Nephron (organoid): ENCODE measurements at regions not wholly inside any gene's neighbourhood (a gene's known extent, or its start where the extent isn't known, plus 50 kb on each side); places are given as distances from the start of the nearest gene placed in this dataset.
"Not testable (repeated sequence)": the region's sequence is repeated elsewhere in the genome, so short reads cannot be mapped to it uniquely, and the experiment has no call there.

ENCODE experiments used
- H3K27ac Mint-ChIP-seq, 3 experiments: 2 replicates each; pipeline ENCODE4 v1.8.0; 2020; ENCODE audit warnings: mixed read lengths in 3 of 3, mild to moderate bottlenecking in 2 of 3, moderate library complexity in 1 of 3
- H3K27me3 Mint-ChIP-seq: 2 replicates; pipeline ENCODE4 v1.8.0; 2021; ENCODE audit warnings: low read depth, mild to moderate bottlenecking, moderate library complexity, mixed read lengths
- H3K36me3 Mint-ChIP-seq: 2 replicates; pipeline ENCODE4 v1.8.0; 2020; ENCODE audit warnings: low read depth, mixed read lengths
- H3K4me1 Mint-ChIP-seq: 2 replicates; pipeline ENCODE4 v1.8.0; 2020; ENCODE audit warnings: mixed read lengths
- H3K4me3 Mint-ChIP-seq, 3 experiments: 2 replicates each; pipeline ENCODE4 v1.8.0; 2020; ENCODE audit warnings: mild to moderate bottlenecking in 3 of 3, mixed read lengths in 3 of 3, moderate library complexity in 2 of 3
- H3K9me3 Mint-ChIP-seq: 2 replicates; pipeline ENCODE4 v1.8.0; 2020; ENCODE audit warnings: mixed read lengths
- TF ChIP-seq, protein P1 (sequence below), 3 experiments: fragments of 200-600 bp; sonication (generic); IDR thresholded peaks; one replicate each; pipeline ENCODE4 v1.5.0; 2021; ENCODE audit warnings: antibody characterized with exemption in 3 of 3; ENCODE audit not compliant: unreplicated experiment in 3 of 3

DNA sequence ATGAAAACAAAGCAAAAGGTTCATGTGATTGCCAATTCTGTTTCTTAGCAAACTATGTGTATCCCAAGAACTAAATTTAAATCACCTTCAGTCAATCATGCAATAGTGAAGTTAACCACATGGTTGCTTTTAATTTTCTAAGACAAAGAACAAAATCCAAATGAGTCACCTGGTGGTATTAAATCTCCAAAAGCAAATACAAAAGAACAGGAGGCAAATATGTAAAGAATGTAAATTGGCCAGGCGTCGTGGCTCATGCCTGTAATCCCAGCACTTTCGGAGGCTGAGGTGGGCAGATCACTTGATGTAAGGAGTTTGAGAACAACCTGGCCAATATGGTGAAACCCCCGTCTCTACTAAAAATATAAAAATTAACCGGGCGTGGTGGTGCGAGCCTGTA, 54.2 kb upstream of the PIK3R4 start:
- TF ChIP-seq, protein P1, sequence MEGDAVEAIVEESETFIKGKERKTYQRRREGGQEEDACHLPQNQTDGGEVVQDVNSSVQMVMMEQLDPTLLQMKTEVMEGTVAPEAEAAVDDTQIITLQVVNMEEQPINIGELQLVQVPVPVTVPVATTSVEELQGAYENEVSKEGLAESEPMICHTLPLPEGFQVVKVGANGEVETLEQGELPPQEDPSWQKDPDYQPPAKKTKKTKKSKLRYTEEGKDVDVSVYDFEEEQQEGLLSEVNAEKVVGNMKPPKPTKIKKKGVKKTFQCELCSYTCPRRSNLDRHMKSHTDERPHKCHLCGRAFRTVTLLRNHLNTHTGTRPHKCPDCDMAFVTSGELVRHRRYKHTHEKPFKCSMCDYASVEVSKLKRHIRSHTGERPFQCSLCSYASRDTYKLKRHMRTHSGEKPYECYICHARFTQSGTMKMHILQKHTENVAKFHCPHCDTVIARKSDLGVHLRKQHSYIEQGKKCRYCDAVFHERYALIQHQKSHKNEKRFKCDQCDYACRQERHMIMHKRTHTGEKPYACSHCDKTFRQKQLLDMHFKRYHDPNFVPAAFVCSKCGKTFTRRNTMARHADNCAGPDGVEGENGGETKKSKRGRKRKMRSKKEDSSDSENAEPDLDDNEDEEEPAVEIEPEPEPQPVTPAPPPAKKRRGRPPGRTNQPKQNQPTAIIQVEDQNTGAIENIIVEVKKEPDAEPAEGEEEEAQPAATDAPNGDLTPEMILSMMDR (IDR thresholded peaks at IDR 0.05; ENCODE audit: unreplicated experiment in 3 of 3), result no peak
- H3K9me3 Mint-ChIP-seq, result peaks cover 13% of the 10 kb centered on the region
- no peak overlapping the region for H3K4me3 Mint-ChIP-seq

DNA sequence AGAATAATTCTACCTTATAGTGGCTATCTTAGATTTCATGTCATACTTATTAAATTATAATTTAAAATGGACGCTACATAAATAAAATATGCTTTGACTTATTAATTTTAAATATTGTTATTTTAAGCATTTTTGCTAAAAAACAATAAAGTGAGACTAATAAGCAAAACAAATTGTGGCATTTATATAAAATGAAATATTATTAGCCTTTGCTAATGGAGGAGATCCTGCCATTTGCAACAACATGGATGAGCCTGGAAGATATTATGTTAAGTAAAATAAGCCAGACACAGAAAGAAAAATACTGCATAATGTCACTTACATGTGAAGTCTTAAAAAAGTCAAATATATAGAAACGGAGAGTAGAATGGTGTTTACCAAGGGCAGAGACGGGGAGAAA, 54.8 kb upstream of the PIK3R4 start:
- H3K36me3 Mint-ChIP-seq, result no peaks in the 10 kb centered on the region
- TF ChIP-seq, protein P1 (IDR thresholded peaks at IDR 0.05; ENCODE audit: unreplicated experiment in 3 of 3), result no peak
- peaks cover 8% of the 10 kb centered on the region for H3K4me1 Mint-ChIP-seq
- H3K27me3 Mint-ChIP-seq, result no peaks in the 10 kb centered on the region
- H3K27ac Mint-ChIP-seq, result no peak overlapping the region
- peaks cover 13% of the 10 kb centered on the region for H3K9me3 Mint-ChIP-seq
- H3K4me3 Mint-ChIP-seq, result no peak overlapping the region

More for the DNA sequence above, 54.2 kb upstream of the PIK3R4 start:
- Mint-ChIP-seq H3K27ac (no peak overlapping the region), H3K36me3 (no peaks in the 10 kb centered on the region), H3K27me3 (no peaks in the 10 kb centered on the region), H3K4me1 (peaks cover 11% of the 10 kb centered on the region)

DNA sequence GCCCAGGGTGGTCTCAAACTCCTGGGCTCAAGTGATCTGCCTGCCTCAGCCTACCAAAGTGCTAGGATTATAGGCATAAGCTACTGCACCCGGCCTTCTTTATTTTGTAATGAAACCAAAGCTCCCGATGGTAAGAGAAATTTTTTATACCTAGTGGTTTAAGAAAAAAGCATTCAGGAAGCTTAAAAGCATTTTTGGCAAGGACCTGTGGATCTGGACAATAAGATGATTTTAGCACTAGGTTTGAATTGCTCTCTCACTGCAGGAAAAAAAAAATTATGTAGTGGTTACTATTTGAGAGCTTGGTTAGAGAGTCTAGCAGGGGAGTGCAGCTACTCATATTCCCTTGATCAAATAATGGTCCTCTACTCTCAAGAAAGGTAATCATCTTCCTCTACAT, 64.9 kb upstream of the PIK3R4 start:
- H3K36me3 Mint-ChIP-seq, result no peaks in the 10 kb centered on the region
- H3K9me3 Mint-ChIP-seq, result peaks cover 10% of the 10 kb centered on the region
- no peaks in the 10 kb centered on the region for H3K4me1 Mint-ChIP-seq
- H3K27me3 Mint-ChIP-seq, result no peaks in the 10 kb centered on the region
- TF ChIP-seq, protein P1 (IDR thresholded peaks at IDR 0.05; ENCODE audit: unreplicated experiment in 3 of 3), result no peak
- no peak overlapping the region for H3K27ac Mint-ChIP-seq
- H3K4me3 Mint-ChIP-seq, result no peak overlapping the region

DNA sequence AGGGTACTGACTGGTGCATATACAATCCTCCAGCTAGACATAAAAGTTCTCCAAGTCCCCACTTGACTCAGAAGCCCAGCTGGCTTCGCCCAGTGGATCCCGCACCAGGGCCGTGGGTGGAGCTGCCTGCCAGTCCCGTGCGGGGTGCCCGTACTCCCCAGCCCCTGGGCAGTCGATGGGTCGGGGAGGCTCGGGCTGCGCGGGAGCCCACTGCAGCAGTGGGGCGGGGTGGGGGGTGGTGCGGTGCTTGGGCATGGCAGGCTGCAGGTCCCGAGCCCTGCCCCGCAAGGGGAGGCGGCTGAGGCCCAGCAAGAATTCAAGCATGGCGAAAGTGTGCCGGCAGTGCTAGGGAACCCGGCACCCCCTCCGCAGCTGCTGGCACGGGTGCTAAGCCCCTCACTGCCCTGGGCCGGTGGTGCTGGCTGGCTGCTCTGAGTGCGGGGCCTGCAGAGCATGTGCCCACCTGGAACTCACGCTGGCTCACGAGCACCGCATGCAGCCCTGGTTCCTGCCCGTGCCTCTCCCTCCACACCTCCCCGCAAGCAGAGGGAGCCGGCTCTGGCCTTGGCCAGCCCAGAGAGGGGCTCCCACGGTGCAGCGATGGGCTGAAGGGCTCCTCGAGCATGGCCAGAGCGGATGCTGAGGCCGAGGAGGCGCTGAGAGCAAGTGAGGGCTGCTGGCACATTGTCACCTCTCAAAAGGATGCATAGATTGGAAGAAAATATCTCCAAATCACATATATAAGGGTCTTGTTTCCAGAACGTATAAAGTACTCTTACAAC, 68.3 kb upstream of the PIK3R4 start:
- no peaks in the 10 kb centered on the region for H3K27me3 Mint-ChIP-seq
- H3K4me3 Mint-ChIP-seq, result no peak overlapping the region
- H3K27ac Mint-ChIP-seq, result no peak overlapping the region
- H3K9me3 Mint-ChIP-seq, result peaks cover 4% of the 10 kb centered on the region
- H3K4me1 Mint-ChIP-seq, result no peaks in the 10 kb centered on the region
- no peaks in the 10 kb centered on the region for H3K36me3 Mint-ChIP-seq
- TF ChIP-seq, protein P1 (IDR thresholded peaks at IDR 0.05; ENCODE audit: unreplicated experiment in 3 of 3), result no peak

DNA sequence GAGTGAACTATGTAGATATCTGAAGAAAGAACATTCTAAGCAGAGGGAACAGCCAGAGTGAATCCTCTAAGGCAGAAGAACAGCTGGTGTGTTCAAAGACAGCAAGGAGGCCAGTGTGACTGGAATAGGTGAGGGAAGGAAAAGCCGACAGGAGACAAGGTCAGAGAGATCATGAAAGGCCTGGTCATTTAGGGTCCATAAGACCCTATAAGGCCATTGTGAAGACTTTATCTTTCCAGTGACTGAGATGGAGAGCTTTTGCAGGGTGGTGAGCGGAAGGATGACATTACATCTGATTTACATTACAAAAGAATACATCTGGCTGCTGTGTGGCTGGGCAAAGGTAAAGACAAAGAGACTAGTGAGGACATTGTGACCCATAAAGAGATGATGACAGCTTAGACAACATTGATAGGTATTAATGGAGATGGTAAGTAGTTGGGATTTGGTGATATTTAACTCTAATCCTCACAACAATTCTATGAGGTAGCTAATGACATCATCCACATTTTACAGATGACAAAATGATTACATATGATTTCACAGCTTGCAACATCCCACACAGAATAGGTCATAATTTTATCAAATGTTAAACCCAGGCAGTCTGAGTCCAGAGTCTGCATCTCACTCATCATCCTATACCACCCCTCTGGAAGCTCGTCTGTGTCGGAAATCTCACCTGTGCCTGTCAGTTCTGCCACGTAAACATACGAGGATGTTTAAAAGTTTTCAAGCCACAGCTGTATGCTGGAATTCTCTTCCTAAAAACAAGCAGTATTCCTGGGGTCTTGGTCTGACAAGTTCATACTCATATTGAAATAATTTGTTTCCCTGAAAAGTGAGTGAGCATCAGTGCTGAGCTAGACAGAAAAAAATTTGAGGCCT, 70.2 kb upstream of the PIK3R4 start:
- TF ChIP-seq, protein P1 (IDR thresholded peaks at IDR 0.05; ENCODE audit: unreplicated experiment in 3 of 3), result no peak
- Mint-ChIP-seq H3K36me3 (no peaks in the 10 kb centered on the region), H3K27me3 (no peaks in the 10 kb centered on the region), H3K27ac (no peak overlapping the region), H3K9me3 (peaks cover 4% of the 10 kb centered on the region), H3K4me1 (no peaks in the 10 kb centered on the region), H3K4me3 (no peak overlapping the region)

DNA sequence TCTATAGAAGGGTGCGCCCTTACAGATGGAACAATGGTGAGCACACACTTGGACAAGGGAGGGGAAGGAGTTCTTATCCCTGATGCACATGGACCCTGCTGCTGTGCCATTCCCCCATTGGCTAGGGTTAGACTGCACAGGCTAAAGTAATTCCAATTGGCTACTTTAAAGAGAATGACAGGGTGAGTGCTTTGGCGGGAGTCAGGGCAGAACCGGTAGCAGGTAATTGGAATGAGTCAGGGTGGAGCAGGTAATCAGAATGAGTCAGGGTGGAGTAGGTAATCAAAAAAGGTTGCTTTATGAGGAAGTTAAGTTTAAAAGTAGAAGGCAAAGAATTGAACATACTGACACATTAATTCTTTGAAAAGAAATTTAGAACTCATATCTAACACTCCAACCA, 71.4 kb upstream of the PIK3R4 start:
- not testable (repeated sequence) for H3K36me3 Mint-ChIP-seq, H3K4me1 Mint-ChIP-seq, H3K27ac Mint-ChIP-seq, H3K9me3 Mint-ChIP-seq, H3K27me3 Mint-ChIP-seq, H3K4me3 Mint-ChIP-seq
